ENCODE measurements at regions not wholly inside any gene's neighbourhood (a gene's known extent, or its start where the extent isn't known, plus 50 kb on each side); places are given as distances from the start of the nearest gene placed in this dataset.

- FAIRE-seq: no peak
- RAD21 ChIA-PET (ENCODE audit: unreplicated experiment): no interaction called here
- SMC1A ChIA-PET (ENCODE audit: uncharacterized antibody, unreplicated experiment): no interaction called here
- no peak overlapping the region for H3K4me3 ChIP-seq
- in situ Hi-C loops (cut with MboI) (loop anchor here (10.0 kb wide), 1 partner anchor 852 kb away; no protein-coding TSS in a partner anchor), intact Hi-C loops (cut with micrococcal nuclease; ENCODE audit: unreplicated experiment) (loop anchor here (10.0 kb wide), 2 partner anchors 352 to 772 kb away; no protein-coding TSS in a partner anchor)
- no peak overlapping the region for H3K4me2 ChIP-seq (ENCODE audit: control insufficient read depth, insufficient read depth)
- no peak overlapping the region for H3K9ac ChIP-seq (ENCODE audit: control insufficient read depth, insufficient read depth, low read length)
- no peaks in the 10 kb centered on the region for H3K4me1 ChIP-seq (ENCODE audit: control insufficient read depth, insufficient read depth, low read length)
- no peaks in the 10 kb centered on the region for H3K27me3 ChIP-seq (replicated peaks in 1 of 2; ENCODE audit: control insufficient read depth in 2 of 2, insufficient read depth in 2 of 2, low read length in 1 of 2)
- CTCF ChIA-PET: no interaction called here
- 14% methylated on average over 4 of the region's 4 CpGs for WGBS (ENCODE audit: insufficient coverage, insufficient replicate concordance, low lambda C conversion rate, missing lambda C conversion rate)
- POLR2A ChIA-PET: no interaction called here
- H3K36me3 ChIP-seq (ENCODE audit: control insufficient read depth in 2 of 2, insufficient read depth in 2 of 2, low read length in 1 of 2): no peaks in the 10 kb centered on the region
- H2AFZ ChIP-seq (ENCODE audit: control insufficient read depth, low read depth, low read length): no peak overlapping the region
- H3K27ac ChIP-seq (ENCODE audit: control insufficient read depth, insufficient read depth): no peak overlapping the region
- ATAC-seq: no peak
- TF ChIP-seq BCL3 (IDR thresholded peaks at IDR 0.05; ENCODE audit: borderline replicate concordance, insufficient read depth, low read depth, low read length, poor library complexity, severe bottlenecking) (no peak), SPI1 (IDR thresholded peaks at IDR 0.05; ENCODE audit: borderline replicate concordance, insufficient read depth, low read depth, low read length) (peak; percentile 52; the same call in 1 of the 2 replicates)
- DNase-seq (ENCODE audit: low read depth, low spot score): no peak
- BruUV-seq (replicated peaks): no TSS peak
- no peaks in the 10 kb centered on the region for H4K20me1 ChIP-seq (ENCODE audit: control insufficient read depth, insufficient read depth)
- no peaks in the 10 kb centered on the region for H3K9me3 ChIP-seq (replicated peaks; ENCODE audit: control insufficient read depth, insufficient read depth, low read length)
- H3K79me2 ChIP-seq (ENCODE audit: control insufficient read depth, insufficient read depth, low read length): no peaks in the 10 kb centered on the region
These were observed 261.1 kb downstream of the ADGRG6 start for GRCh38 chr6:142562865-142563264.

GRCh38 chr6:142566628-142567396, 265.0 kb downstream of the ADGRG6 start:
- no peak overlapping the region for H3K27ac ChIP-seq (ENCODE audit: control insufficient read depth, insufficient read depth)
- H3K79me2 ChIP-seq (ENCODE audit: control insufficient read depth, insufficient read depth, low read length): no peaks in the 10 kb centered on the region
- no TSS peak for BruUV-seq (replicated peaks)
- no peaks in the 10 kb centered on the region for H4K20me1 ChIP-seq (ENCODE audit: control insufficient read depth, insufficient read depth)
- no peak overlapping the region for H3K4me2 ChIP-seq (ENCODE audit: control insufficient read depth, insufficient read depth)
- H3K4me3 ChIP-seq: no peak overlapping the region
- RAD21 ChIA-PET (ENCODE audit: unreplicated experiment): interaction anchor here (0.6 to 1.4 kb wide), 4 partner anchors 43 to 861 kb away, joined by 3 to 12 read pairs (median 4); no protein-coding TSS in a partner anchor
- SMC1A ChIA-PET (ENCODE audit: uncharacterized antibody, unreplicated experiment): interaction anchor here (0.8 to 2.7 kb wide), 7 partner anchors 124 to 860 kb away, joined by 3 to 12 read pairs (median 3); no protein-coding TSS in a partner anchor
- H3K9ac ChIP-seq (ENCODE audit: control insufficient read depth, insufficient read depth, low read length): no peak overlapping the region
- no peaks in the 10 kb centered on the region for H3K27me3 ChIP-seq (replicated peaks in 1 of 2; ENCODE audit: control insufficient read depth in 2 of 2, insufficient read depth in 2 of 2, low read length in 1 of 2)
- no peaks in the 10 kb centered on the region for H3K36me3 ChIP-seq (ENCODE audit: control insufficient read depth in 2 of 2, insufficient read depth in 2 of 2, low read length in 1 of 2)
- intact Hi-C loops (cut with micrococcal nuclease; ENCODE audit: unreplicated experiment): loop anchor here (2.0 to 10.0 kb wide), 5 partner anchors 126 to 860 kb away; no protein-coding TSS in a partner anchor
- peak; percentile 81 for ATAC-seq
- no peaks in the 10 kb centered on the region for H3K9me3 ChIP-seq (replicated peaks; ENCODE audit: control insufficient read depth, insufficient read depth, low read length)
- FAIRE-seq: no peak
- in situ Hi-C loops (cut with MboI): loop anchor here (10.0 kb wide), 1 partner anchor 848 kb away; no protein-coding TSS in a partner anchor
- H2AFZ ChIP-seq (ENCODE audit: control insufficient read depth, low read depth, low read length): no peak overlapping the region; the same call in 1 of the 2 replicates
- CTCF ChIA-PET: interaction anchor here (0.6 to 2.6 kb wide), 16 partner anchors 25 to 866 kb away, joined by 3 to 11 read pairs (median 4); no protein-coding TSS in a partner anchor
- H3K4me1 ChIP-seq (ENCODE audit: control insufficient read depth, insufficient read depth, low read length): no peaks in the 10 kb centered on the region
- peak; percentile 11 for DNase-seq (ENCODE audit: low read depth, low spot score)
- POLR2A ChIA-PET: interaction anchor here (0.6 kb wide), 1 partner anchor 444 kb away, joined by 5 read pairs; no protein-coding TSS in a partner anchor
- WGBS (ENCODE audit: insufficient coverage, insufficient replicate concordance, low lambda C conversion rate, missing lambda C conversion rate): 29% methylated on average over 10 of the region's 10 CpGs
- peak; percentile 84 for TF ChIP-seq SMC3 (IDR thresholded peaks at IDR 0.05; ENCODE audit: borderline replicate concordance, low read length)
- TF ChIP-seq, protein P1, sequence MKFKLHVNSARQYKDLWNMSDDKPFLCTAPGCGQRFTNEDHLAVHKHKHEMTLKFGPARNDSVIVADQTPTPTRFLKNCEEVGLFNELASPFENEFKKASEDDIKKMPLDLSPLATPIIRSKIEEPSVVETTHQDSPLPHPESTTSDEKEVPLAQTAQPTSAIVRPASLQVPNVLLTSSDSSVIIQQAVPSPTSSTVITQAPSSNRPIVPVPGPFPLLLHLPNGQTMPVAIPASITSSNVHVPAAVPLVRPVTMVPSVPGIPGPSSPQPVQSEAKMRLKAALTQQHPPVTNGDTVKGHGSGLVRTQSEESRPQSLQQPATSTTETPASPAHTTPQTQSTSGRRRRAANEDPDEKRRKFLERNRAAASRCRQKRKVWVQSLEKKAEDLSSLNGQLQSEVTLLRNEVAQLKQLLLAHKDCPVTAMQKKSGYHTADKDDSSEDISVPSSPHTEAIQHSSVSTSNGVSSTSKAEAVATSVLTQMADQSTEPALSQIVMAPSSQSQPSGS (IDR thresholded peaks at IDR 0.05; ENCODE audit: low read length): no peak
- TF ChIP-seq POU2F2 (IDR thresholded peaks at IDR 0.05; ENCODE audit: borderline replicate concordance, low read depth, low read length): no peak
- TF ChIP-seq, protein P2, sequence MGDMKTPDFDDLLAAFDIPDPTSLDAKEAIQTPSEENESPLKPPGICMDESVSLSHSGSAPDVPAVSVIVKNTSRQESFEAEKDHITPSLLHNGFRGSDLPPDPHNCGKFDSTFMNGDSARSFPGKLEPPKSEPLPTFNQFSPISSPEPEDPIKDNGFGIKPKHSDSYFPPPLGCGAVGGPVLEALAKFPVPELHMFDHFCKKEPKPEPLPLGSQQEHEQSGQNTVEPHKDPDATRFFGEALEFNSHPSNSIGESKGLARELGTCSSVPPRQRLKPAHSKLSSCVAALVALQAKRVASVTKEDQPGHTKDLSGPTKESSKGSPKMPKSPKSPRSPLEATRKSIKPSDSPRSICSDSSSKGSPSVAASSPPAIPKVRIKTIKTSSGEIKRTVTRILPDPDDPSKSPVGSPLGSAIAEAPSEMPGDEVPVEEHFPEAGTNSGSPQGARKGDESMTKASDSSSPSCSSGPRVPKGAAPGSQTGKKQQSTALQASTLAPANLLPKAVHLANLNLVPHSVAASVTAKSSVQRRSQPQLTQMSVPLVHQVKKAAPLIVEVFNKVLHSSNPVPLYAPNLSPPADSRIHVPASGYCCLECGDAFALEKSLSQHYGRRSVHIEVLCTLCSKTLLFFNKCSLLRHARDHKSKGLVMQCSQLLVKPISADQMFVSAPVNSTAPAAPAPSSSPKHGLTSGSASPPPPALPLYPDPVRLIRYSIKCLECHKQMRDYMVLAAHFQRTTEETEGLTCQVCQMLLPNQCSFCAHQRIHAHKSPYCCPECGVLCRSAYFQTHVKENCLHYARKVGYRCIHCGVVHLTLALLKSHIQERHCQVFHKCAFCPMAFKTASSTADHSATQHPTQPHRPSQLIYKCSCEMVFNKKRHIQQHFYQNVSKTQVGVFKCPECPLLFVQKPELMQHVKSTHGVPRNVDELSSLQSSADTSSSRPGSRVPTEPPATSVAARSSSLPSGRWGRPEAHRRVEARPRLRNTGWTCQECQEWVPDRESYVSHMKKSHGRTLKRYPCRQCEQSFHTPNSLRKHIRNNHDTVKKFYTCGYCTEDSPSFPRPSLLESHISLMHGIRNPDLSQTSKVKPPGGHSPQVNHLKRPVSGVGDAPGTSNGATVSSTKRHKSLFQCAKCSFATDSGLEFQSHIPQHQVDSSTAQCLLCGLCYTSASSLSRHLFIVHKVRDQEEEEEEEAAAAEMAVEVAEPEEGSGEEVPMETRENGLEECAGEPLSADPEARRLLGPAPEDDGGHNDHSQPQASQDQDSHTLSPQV (IDR thresholded peaks at IDR 0.05): no peak

Measured in GM12878 (cell line).